CD4-positive, alpha-beta T cell treated with Interleukin-1 beta for 1 hour (primary cell): ENCODE measurements at regions not wholly inside any gene's neighbourhood (a gene's known extent, or its start where the extent isn't known, plus 50 kb on each side); places are given as distances from the start of the nearest gene placed in this dataset.
"Not testable (repeated sequence)": the region's sequence is repeated elsewhere in the genome, so short reads cannot be mapped to it uniquely, and the experiment has no call there.

Source experiments
- DNase-seq, 2 donors: peaks; one replicate each; pipeline ENCODE4 v3.0.0-alpha.2; 2020 to 2022

- DNase-seq = no peak
These were observed 928.4 kb upstream of the WWC1 start for GRCh38 chr5:167363065-167363464.

- DNase-seq = no peak
These were observed 916.3 kb upstream of the WWC1 start for GRCh38 chr5:167375125-167375524.

- no peak for DNase-seq
These were observed 912.3 kb upstream of the WWC1 start for GRCh38 chr5:167378894-167379723.

GRCh38 chr5:167381457-167381856, 910.0 kb upstream of the WWC1 start:
- no peak for DNase-seq

GRCh38 chr5:167389537-167389936, 901.9 kb upstream of the WWC1 start:
- no peak for DNase-seq

GRCh38 chr5:167391286-167391685, 900.2 kb upstream of the WWC1 start:
- not testable (repeated sequence) for DNase-seq

GRCh38 chr5:167392240-167392639, 899.2 kb upstream of the WWC1 start:
- DNase-seq = no peak

- DNase-seq = no peak
These were observed 898.1 kb upstream of the WWC1 start for GRCh38 chr5:167393358-167393757.

- DNase-seq = no peak
These were observed 888.8 kb upstream of the WWC1 start for GRCh38 chr5:167402671-167403070.

- DNase-seq = no peak
These were observed 884.9 kb upstream of the WWC1 start for GRCh38 chr5:167406513-167406912.

GRCh38 chr5:167412556-167412955, 878.9 kb upstream of the WWC1 start:
- no peak for DNase-seq

GRCh38 chr5:167413506-167413905, 877.9 kb upstream of the WWC1 start:
- no peak for DNase-seq

GRCh38 chr5:167414611-167415010, 876.8 kb upstream of the WWC1 start:
- no peak for DNase-seq

- DNase-seq = no peak
These were observed 875.4 kb upstream of the WWC1 start for GRCh38 chr5:167415779-167416746.

- DNase-seq = no peak
These were observed 873.8 kb upstream of the WWC1 start for GRCh38 chr5:167417662-167418061.

GRCh38 chr5:167425161-167425560, 866.3 kb upstream of the WWC1 start:
- DNase-seq = no peak

GRCh38 chr5:167426501-167426900, 864.9 kb upstream of the WWC1 start:
- DNase-seq = no peak

- not testable (repeated sequence) for DNase-seq
These were observed 863.8 kb upstream of the WWC1 start for GRCh38 chr5:167427641-167428040.

- DNase-seq = no peak
These were observed 850.6 kb upstream of the WWC1 start for GRCh38 chr5:167440846-167441245.

- DNase-seq = no peak
These were observed 848.5 kb upstream of the WWC1 start for GRCh38 chr5:167442922-167443321.

GRCh38 chr5:167447466-167448375, 843.7 kb upstream of the WWC1 start:
- DNase-seq = no peak

GRCh38 chr5:167448376-167448775, 843.1 kb upstream of the WWC1 start:
- no peak for DNase-seq

GRCh38 chr5:167451076-167451475, 840.4 kb upstream of the WWC1 start:
- DNase-seq = no peak
